IPS-18a (cell line): ENCODE measurements at regions not wholly inside any gene's neighbourhood (a gene's known extent, or its start where the extent isn't known, plus 50 kb on each side); places are given as distances from the start of the nearest gene placed in this dataset.
"Not testable (repeated sequence)": the region's sequence is repeated elsewhere in the genome, so short reads cannot be mapped to it uniquely, and the experiment has no call there.

Experiments used
- H3K27ac ChIP-seq: one replicate; pipeline ENCODE4 v1.5.1; 2013; ENCODE audit warnings: low read length
- H3K27me3 ChIP-seq: one replicate; pipeline ENCODE4 v1.6.1; 2013; ENCODE audit warnings: mild to moderate bottlenecking, low read length; ENCODE audit not compliant: control insufficient read depth, insufficient read depth
- H3K36me3 ChIP-seq: one replicate; pipeline ENCODE4 v1.6.1; 2013; ENCODE audit warnings: low read depth, low read length; ENCODE audit not compliant: control insufficient read depth
- H3K4me1 ChIP-seq: one replicate; pipeline ENCODE4 v1.6.1; 2013; ENCODE audit warnings: low read depth, low read length; ENCODE audit not compliant: control insufficient read depth
- H3K4me3 ChIP-seq: one replicate; pipeline ENCODE4 v1.5.1; 2013; ENCODE audit warnings: low read length
- H3K9ac ChIP-seq: one replicate; pipeline ENCODE4 v1.6.1; 2013; ENCODE audit warnings: mild to moderate bottlenecking, low read length, moderate library complexity
- H3K9me3 ChIP-seq: one replicate; pipeline ENCODE4 v1.6.1; 2013; ENCODE audit warnings: low read depth, low read length; ENCODE audit not compliant: control insufficient read depth

GRCh38 chr16:85445064-85445778, 167.9 kb upstream of the GSE1 start:
- Histone ChIP-seq H3K9ac (no peak overlapping the region), H3K27ac (no peak overlapping the region), H3K9me3 (no peaks in the 10 kb centered on the region), H3K4me1 (peaks cover 10% of the 10 kb centered on the region), H3K27me3 (no peaks in the 10 kb centered on the region), H3K36me3 (no peaks in the 10 kb centered on the region), H3K4me3 (no peak overlapping the region)

DNA sequence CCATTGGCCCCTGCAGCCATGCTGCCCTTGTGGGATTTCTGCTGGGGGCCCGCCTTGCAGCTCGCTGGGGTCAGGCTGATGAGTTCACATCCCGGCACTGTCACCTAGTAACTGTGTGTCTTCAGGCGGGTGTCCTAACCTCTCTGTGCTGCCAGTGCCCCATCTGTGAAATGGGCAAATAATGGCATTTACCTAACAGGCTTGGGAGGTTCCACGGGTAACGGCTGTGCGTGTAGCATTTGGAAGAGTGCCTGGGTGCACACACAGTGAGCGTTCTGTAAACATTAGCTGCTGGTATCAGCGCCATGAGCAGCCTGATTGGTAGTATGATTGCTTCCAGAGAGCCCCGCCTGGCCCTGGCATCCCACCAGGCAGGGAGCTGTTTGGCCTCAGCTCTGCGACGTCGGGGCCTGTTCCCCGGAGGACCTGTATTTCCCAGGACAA, 167.3 kb upstream of the GSE1 start:
- no peaks in the 10 kb centered on the region for H3K36me3 ChIP-seq
- H3K4me3 ChIP-seq = no peak overlapping the region
- H3K4me1 ChIP-seq = peaks cover 10% of the 10 kb centered on the region
- H3K9me3 ChIP-seq = no peaks in the 10 kb centered on the region
- no peak overlapping the region for H3K27ac ChIP-seq
- H3K9ac ChIP-seq = no peak overlapping the region
- H3K27me3 ChIP-seq = no peaks in the 10 kb centered on the region

GRCh38 chr16:85446951-85447692, 166.0 kb upstream of the GSE1 start:
- Histone ChIP-seq H3K36me3 (no peaks in the 10 kb centered on the region), H3K9me3 (no peaks in the 10 kb centered on the region), H3K27ac (no peak overlapping the region), H3K9ac (no peak overlapping the region), H3K4me3 (no peak overlapping the region), H3K27me3 (no peaks in the 10 kb centered on the region), H3K4me1 (peaks cover 10% of the 10 kb centered on the region)

DNA sequence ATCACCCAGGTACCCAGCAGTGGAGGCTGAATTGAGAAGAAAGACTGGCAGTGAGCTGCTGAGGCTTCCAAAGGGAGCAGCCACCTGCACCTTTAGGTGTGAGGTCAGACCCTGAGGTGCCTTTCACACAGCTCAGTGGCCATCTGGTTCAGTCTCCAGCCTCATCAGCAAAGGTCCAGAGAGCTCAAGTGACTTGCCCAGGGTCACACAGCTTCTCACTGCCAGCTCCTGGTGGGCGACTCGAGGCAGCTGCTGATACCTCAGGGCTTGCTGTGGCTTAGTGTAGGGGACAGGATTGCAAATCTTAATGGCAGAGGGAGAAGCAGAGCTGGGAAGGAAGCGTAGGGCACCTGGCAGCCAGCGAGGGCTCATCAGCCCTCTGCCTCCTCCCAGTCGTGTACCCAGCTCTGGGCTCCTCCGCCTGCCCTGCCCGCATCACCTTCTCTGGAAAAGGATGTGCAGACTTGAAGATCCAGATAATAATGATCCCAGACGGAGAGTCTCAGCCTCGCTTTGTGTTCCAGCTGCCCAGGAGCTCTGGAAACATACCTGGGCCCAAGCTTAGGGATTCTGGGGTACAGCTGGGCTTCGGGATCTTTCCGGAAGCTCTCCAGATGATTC, 165.3 kb upstream of the GSE1 start:
- Histone ChIP-seq H3K9me3 (no peaks in the 10 kb centered on the region), H3K4me1 (peaks cover 14% of the 10 kb centered on the region), H3K27me3 (no peaks in the 10 kb centered on the region), H3K27ac (no peak overlapping the region), H3K4me3 (no peak overlapping the region), H3K36me3 (no peaks in the 10 kb centered on the region), H3K9ac (no peak overlapping the region)

DNA sequence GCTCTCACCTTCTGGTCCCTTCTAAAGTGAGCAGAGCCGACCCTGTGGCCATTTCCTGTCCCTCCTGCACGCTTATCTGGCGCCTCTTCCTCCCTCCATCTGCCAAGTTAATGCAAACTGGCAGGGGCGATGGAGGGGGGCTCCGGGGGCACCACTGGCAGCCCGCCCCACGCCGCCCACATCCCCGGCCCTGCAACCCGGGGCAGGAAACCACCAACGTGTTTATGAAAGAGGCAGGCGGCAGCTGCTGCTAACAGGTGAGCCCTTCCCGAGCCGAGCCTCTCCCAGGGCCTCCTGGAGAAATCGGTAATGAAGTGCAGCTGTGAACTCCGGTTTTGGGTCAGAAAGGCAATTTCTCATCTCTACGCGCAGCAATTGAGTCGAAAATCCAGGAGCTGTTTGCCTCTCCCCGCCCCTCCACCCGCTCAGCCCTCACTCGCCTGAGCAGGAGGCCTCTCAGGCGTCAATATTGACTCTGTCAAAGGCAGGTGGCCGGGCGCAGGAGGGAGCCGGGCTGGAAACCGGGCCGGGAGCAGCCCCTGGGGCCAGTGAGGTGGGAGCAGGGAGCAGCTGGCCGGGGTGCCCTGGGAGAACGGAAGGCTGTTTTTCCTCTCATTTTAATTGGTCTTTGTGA, 164.4 kb upstream of the GSE1 start:
- H3K27me3 ChIP-seq = no peaks in the 10 kb centered on the region
- no peak overlapping the region for H3K27ac ChIP-seq
- peaks cover 14% of the 10 kb centered on the region for H3K4me1 ChIP-seq
- no peak overlapping the region for H3K4me3 ChIP-seq
- no peaks in the 10 kb centered on the region for H3K9me3 ChIP-seq
- no peak overlapping the region for H3K9ac ChIP-seq
- no peaks in the 10 kb centered on the region for H3K36me3 ChIP-seq

DNA sequence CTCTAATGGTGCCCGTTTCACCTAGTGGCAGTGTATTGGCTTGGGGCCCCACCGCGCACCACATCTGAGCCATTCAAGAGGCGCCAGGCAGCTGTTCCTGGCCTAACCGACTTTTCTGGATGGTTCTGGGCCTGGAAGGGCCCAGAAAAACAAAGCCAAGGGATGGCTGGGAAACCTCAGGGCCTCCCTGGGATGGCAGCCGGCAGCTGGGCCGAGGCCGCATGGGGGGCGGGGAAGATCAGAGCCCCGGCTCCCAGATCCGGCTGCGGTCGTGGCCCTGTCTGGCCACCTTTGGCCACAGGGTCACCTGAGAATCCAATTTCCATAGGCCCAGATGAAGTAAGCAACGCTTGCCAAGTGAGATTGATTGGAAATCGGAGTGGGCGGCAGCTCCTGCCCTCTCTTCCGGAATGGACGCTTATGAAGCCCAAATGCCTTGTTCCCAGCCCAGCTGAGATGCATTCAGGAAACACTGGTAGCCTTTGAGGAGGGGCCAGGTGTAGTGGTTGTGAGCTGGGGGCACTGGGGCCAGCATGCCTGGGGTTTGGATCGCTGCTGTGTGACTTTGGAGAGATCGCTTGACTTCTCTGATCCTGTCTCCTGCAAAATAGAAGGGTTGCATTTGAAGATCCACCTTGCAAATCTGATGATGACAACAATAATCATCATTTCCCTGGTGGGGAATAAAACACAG, 163.8 kb upstream of the GSE1 start:
- no peak overlapping the region for H3K9ac ChIP-seq
- no peak overlapping the region for H3K27ac ChIP-seq
- peaks cover 14% of the 10 kb centered on the region for H3K4me1 ChIP-seq
- no peaks in the 10 kb centered on the region for H3K9me3 ChIP-seq
- no peaks in the 10 kb centered on the region for H3K36me3 ChIP-seq
- H3K27me3 ChIP-seq = no peaks in the 10 kb centered on the region
- H3K4me3 ChIP-seq = no peak overlapping the region

GRCh38 chr16:85449885-85450245, 163.3 kb upstream of the GSE1 start:
- Histone ChIP-seq H3K4me1 (peaks cover 9% of the 10 kb centered on the region), H3K36me3 (no peaks in the 10 kb centered on the region), H3K27me3 (no peaks in the 10 kb centered on the region), H3K4me3 (no peak overlapping the region), H3K9ac (no peak overlapping the region), H3K27ac (no peak overlapping the region), H3K9me3 (no peaks in the 10 kb centered on the region)

- not testable (repeated sequence) for H3K36me3 ChIP-seq, H3K9me3 ChIP-seq, H3K27ac ChIP-seq, H3K4me3 ChIP-seq, H3K4me1 ChIP-seq, H3K9ac ChIP-seq, H3K27me3 ChIP-seq
These were observed 162.0 kb upstream of the GSE1 start for GRCh38 chr16:85451142-85451541.

DNA sequence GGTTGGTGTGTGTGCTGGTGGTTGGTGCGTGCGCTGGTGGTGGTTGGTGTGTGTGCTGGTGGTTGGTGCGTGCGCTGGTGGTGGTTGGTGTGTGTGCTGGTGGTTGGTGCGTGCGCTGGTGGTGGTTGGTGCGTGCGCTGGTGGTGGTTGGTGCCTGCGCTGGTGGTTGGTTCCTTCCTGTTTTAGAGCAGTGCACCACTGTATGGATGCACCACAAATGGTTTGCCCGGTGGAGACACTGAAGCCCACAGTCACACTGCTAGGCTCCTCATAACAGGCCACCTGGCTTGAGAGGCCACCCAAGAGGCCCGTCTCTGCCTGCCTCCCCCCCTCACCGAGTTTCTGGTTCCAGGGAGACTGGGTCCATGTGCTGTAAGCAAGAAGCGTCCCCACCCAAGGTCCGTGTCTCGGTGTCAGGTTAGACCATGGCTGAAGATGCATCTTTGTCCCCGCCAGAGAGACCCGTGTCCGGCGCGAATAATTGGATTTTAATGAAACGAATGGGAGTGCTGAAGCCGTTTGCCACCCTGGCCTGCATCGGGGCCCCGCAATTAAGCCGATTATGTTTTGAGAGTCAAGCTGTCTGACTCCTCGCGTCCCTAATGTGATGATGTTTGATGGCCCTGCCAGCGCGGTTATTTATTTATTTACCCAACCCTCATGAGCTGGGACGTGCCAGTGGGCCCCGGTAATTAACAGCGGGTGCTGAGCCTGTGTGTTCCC, 161.3 kb upstream of the GSE1 start:
- Histone ChIP-seq H3K27ac (no peak overlapping the region), H3K4me3 (no peak overlapping the region), H3K36me3 (no peaks in the 10 kb centered on the region), H3K4me1 (peaks cover 8% of the 10 kb centered on the region), H3K9me3 (no peaks in the 10 kb centered on the region), H3K9ac (no peak overlapping the region), H3K27me3 (peaks cover 3% of the 10 kb centered on the region)

- H3K4me1 ChIP-seq = peaks cover 8% of the 10 kb centered on the region
- H3K27ac ChIP-seq = no peak overlapping the region
- H3K36me3 ChIP-seq = no peaks in the 10 kb centered on the region
- H3K9ac ChIP-seq = no peak overlapping the region
- no peaks in the 10 kb centered on the region for H3K9me3 ChIP-seq
- H3K4me3 ChIP-seq = no peak overlapping the region
- H3K27me3 ChIP-seq = peaks cover 7% of the 10 kb centered on the region
These were observed 160.5 kb upstream of the GSE1 start for GRCh38 chr16:85452364-85453193.
